SK-N-SH (cell line): ENCODE measurements at regions not wholly inside any gene's neighbourhood (a gene's known extent, or its start where the extent isn't known, plus 50 kb on each side); places are given as distances from the start of the nearest gene placed in this dataset.

ENCODE experiments used
- CTCF ChIA-PET: fragments of 300-600, 350-600 bp; formaldehyde crosslinking; extraction: SDS; loops from one replicate; lab custom pipeline; 2021; lab: Yijun Ruan, JAX
- POLR2A ChIA-PET: fragments of 350-600 bp; sonication (Branson Sonifier 250); formaldehyde crosslinking; extraction: SDS; loops from one replicate; lab custom pipeline; 2020; ENCODE audit warnings: antibody characterized with exemption, inconsistent platforms; lab: Yijun Ruan, JAX
- DNase-seq: peaks from one replicate; pipeline ENCODE4 v3.0.0; 2012
- H2AFZ ChIP-seq: fragments of 200-600 bp; sonication (generic); 2 replicates; pipeline ENCODE4 v1.8.1; 2016; ENCODE audit warnings: antibody characterized with exemption, mild to moderate bottlenecking, low read depth
- H3F3A ChIP-seq: fragments of 200-600 bp; sonication (generic); replicated peaks from 2 replicates; pipeline ENCODE3; 2016; ENCODE audit warnings: antibody characterized with exemption, mild to moderate bottlenecking; ENCODE audit not compliant: insufficient read depth
- H3K27ac ChIP-seq, 2 experiments: fragments of 200-500 bp in 1 of 2; fragments of 200-600 bp in 1 of 2; sonication (Bioruptor generic) in 1 of 2; sonication (generic), shearing (Covaris generic) in 1 of 2; 2 replicates each; pipeline versions ENCODE4 v1.5.1 to v1.6.1; 2014 to 2016; ENCODE audit warnings: low read depth in 2 of 2, inconsistent platforms in 1 of 2, low read length in 1 of 2, mild to moderate bottlenecking in 1 of 2, mixed read lengths in 1 of 2
- H3K27me3 ChIP-seq: fragments of 200-600 bp; sonication (generic), shearing (Covaris generic); 2 replicates; pipeline ENCODE4 v1.6.1; 2016; ENCODE audit warnings: mixed run types; ENCODE audit not compliant: insufficient read depth
- H3K36me3 ChIP-seq, 2 experiments: fragments of 200-500 bp in 1 of 2; fragments of 200-600 bp in 1 of 2; sonication (Bioruptor generic) in 1 of 2; sonication (generic) in 1 of 2; replicated peaks in 1 of 2; 2 replicates each; pipeline versions ENCODE3 to v1.5.1; 2014 to 2016; ENCODE audit warnings: low read length in 1 of 2, mild to moderate bottlenecking in 1 of 2; ENCODE audit not compliant: insufficient read depth in 2 of 2, control insufficient read depth in 1 of 2
- H3K4me1 ChIP-seq, 2 experiments: fragments of 200-500 bp in 1 of 2; fragments of 200-600 bp in 1 of 2; sonication (Bioruptor generic) in 1 of 2; sonication (generic), shearing (Covaris generic) in 1 of 2; 2 replicates each; pipeline versions ENCODE4 v1.5.1 to v1.6.1; 2014 to 2016; ENCODE audit warnings: low read depth in 1 of 2, low read length in 1 of 2, mixed run types in 1 of 2; ENCODE audit not compliant: insufficient read depth in 2 of 2, control insufficient read depth in 1 of 2
- H3K4me2 ChIP-seq: fragments of 200-600 bp; sonication (generic), shearing (Covaris generic); 2 replicates; pipeline ENCODE4 v1.6.1; 2017; ENCODE audit warnings: mixed run types
- H3K4me3 ChIP-seq, 2 experiments: fragments of 200-500 bp in 1 of 2; fragments of 200-600 bp in 1 of 2; sonication (Bioruptor generic) in 1 of 2; sonication (generic), shearing (Covaris generic) in 1 of 2; 2 replicates each; pipeline versions ENCODE4 v1.5.1 to v1.8.1; 2014 to 2016; ENCODE audit warnings: low read depth in 2 of 2, inconsistent platforms in 1 of 2, low read length in 1 of 2, mild to moderate bottlenecking in 1 of 2, mixed read lengths in 1 of 2, moderate library complexity in 1 of 2
- H3K79me2 ChIP-seq: fragments of 200-600 bp; sonication (generic); 2 replicates; pipeline ENCODE4 v1.8.1; 2017; ENCODE audit warnings: mild to moderate bottlenecking; ENCODE audit not compliant: insufficient read depth
- H3K9ac ChIP-seq: fragments of 200-600 bp; sonication (generic); 2 replicates; pipeline ENCODE4 v1.6.1; 2017; ENCODE audit warnings: mixed run types
- H3K9me2 ChIP-seq: fragments of 200-600 bp; sonication (generic); 2 replicates; pipeline ENCODE4 v1.6.1; 2017; ENCODE audit warnings: mixed run types
- H3K9me3 ChIP-seq: fragments of 200-600 bp; sonication (generic); 2 replicates; pipeline ENCODE4 v1.6.1; 2017; ENCODE audit warnings: mixed run types, mild to moderate bottlenecking, moderate library complexity
- H4K20me1 ChIP-seq: fragments of 200-600 bp; sonication (generic); 2 replicates; pipeline ENCODE4 v1.6.1; 2017; ENCODE audit warnings: mild to moderate bottlenecking, mixed run types; ENCODE audit not compliant: insufficient read depth
- CHD2 ChIP-seq: fragments of 150-350 bp; IDR thresholded peaks from 2 replicates; pipeline ENCODE4 v1.6.1; 2018; ENCODE audit warnings: low read length; ENCODE audit not compliant: partially characterized antibody
- ELF1 ChIP-seq: IDR thresholded peaks from 2 replicates; pipeline ENCODE4 v1.4.0; 2012
- EZH2phosphoT487 ChIP-seq: fragments of 200-600 bp; sonication (generic); IDR thresholded peaks from 2 replicates; pipeline ENCODE4 v1.6.1; 2017; ENCODE audit warnings: low read depth, mixed run types, mild to moderate bottlenecking, antibody characterized with exemption, moderate library complexity, borderline replicate concordance
- FOXM1 ChIP-seq: IDR thresholded peaks from 2 replicates; pipeline ENCODE4 v1.4.0; 2012; ENCODE audit warnings: low read depth, mild to moderate bottlenecking
- GABPA ChIP-seq: IDR thresholded peaks from 2 replicates; pipeline ENCODE4 v1.4.0; 2012; ENCODE audit warnings: low read depth, mild to moderate bottlenecking
- GATA2 ChIP-seq: sonication (generic); formaldehyde crosslinking; IDR thresholded peaks from 2 replicates; pipeline ENCODE4 v1.5.0; 2020; ENCODE audit warnings: mild to moderate bottlenecking, missing genetic modification reagents
- JUND ChIP-seq: IDR thresholded peaks from 2 replicates; pipeline ENCODE4 v1.4.0; 2012
- MEF2A ChIP-seq: IDR thresholded peaks from 2 replicates; pipeline ENCODE4 v1.4.0; 2012; ENCODE audit warnings: low read depth, borderline replicate concordance
- MXI1 ChIP-seq: IDR thresholded peaks from 2 replicates; pipeline ENCODE4 v1.6.1; 2012; ENCODE audit warnings: mild to moderate bottlenecking, low read depth, low read length, improper control_type of control experiment
- POLR2AphosphoS5 ChIP-seq: IDR thresholded peaks from 2 replicates; pipeline ENCODE4 v1.6.1; 2012; ENCODE audit warnings: low read depth, low read length
- RAD21 ChIP-seq: IDR thresholded peaks from 2 replicates; pipeline ENCODE4 v1.6.1; 2012; ENCODE audit warnings: mild to moderate bottlenecking, low read length
- RCOR1 ChIP-seq: fragments of 150-350 bp; IDR thresholded peaks from 2 replicates; pipeline ENCODE4 v1.6.1; 2017; ENCODE audit warnings: antibody characterized with exemption, low read length
- RFX5 ChIP-seq: IDR thresholded peaks from 2 replicates; pipeline ENCODE4 v1.6.1; 2012; ENCODE audit warnings: mild to moderate bottlenecking, improper control_type of control experiment, low read length
- TCF12 ChIP-seq: IDR thresholded peaks from 2 replicates; pipeline ENCODE4 v1.4.0; 2012
- TEAD4 ChIP-seq: IDR thresholded peaks from 2 replicates; pipeline ENCODE4 v1.4.0; 2012; ENCODE audit warnings: mild to moderate bottlenecking, borderline replicate concordance; ENCODE audit not compliant: insufficient read depth
- YY1 ChIP-seq: IDR thresholded peaks from 2 replicates; pipeline ENCODE4 v1.4.0; 2012; ENCODE audit warnings: low read depth, mild to moderate bottlenecking
- WGBS: methylation state at CpG from one replicate; pipeline ENCODE4 v1.1.6; 2017; ENCODE audit warnings: low lambda C conversion rate; 5-methylcytosine and 5-hydroxymethylcytosine counted together
- TF ChIP-seq, protein P1 (sequence below): IDR thresholded peaks from 2 replicates; pipeline ENCODE4 v1.6.1; 2012; ENCODE audit warnings: mild to moderate bottlenecking, low read depth, low read length, moderate library complexity
- TF ChIP-seq, protein P2 (sequence below): IDR thresholded peaks from 2 replicates; pipeline ENCODE4 v1.4.0; 2012; ENCODE audit warnings: low read depth, borderline replicate concordance

DNA sequence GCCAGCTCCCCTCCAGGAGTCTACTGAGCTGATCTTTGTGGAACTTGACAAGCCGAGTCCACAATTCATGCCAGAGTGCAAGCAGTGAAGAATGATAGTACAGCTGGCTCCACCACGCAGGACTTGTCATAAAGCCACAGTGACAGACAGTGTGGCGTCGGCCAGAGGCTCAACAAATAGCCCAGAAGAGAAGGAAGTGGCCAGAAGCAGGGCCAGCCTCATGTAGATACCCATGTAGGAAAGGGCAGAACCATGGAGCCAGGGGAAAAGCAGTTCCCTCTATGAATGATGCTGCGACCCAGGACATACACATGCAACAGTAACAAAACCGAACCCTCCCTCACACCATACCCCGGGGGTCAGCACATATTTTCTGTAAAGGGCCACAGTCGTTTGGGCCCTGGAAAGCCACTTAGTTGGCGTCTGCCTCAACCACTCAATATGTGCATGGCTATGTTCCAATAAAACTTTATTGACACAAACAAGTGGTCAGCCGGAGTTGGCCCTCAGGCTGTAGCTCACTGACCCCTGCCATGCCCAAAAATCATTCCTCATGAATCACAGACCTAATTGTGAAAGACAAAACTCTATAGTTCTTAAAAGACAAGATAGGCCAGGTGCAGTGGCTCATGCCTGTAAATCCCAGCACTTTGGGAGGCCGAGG lies 161.4 kb downstream of the BRD1 start:
- H3K79me2 ChIP-seq: no peaks in the 10 kb centered on the region
- TF ChIP-seq ELF1: no peak
- no peak for TF ChIP-seq MXI1
- TF ChIP-seq POLR2AphosphoS5: no peak
- no peak for TF ChIP-seq GATA2 (CRISPR knock-in tag)
- no peak for TF ChIP-seq RAD21
- TF ChIP-seq, protein P1, sequence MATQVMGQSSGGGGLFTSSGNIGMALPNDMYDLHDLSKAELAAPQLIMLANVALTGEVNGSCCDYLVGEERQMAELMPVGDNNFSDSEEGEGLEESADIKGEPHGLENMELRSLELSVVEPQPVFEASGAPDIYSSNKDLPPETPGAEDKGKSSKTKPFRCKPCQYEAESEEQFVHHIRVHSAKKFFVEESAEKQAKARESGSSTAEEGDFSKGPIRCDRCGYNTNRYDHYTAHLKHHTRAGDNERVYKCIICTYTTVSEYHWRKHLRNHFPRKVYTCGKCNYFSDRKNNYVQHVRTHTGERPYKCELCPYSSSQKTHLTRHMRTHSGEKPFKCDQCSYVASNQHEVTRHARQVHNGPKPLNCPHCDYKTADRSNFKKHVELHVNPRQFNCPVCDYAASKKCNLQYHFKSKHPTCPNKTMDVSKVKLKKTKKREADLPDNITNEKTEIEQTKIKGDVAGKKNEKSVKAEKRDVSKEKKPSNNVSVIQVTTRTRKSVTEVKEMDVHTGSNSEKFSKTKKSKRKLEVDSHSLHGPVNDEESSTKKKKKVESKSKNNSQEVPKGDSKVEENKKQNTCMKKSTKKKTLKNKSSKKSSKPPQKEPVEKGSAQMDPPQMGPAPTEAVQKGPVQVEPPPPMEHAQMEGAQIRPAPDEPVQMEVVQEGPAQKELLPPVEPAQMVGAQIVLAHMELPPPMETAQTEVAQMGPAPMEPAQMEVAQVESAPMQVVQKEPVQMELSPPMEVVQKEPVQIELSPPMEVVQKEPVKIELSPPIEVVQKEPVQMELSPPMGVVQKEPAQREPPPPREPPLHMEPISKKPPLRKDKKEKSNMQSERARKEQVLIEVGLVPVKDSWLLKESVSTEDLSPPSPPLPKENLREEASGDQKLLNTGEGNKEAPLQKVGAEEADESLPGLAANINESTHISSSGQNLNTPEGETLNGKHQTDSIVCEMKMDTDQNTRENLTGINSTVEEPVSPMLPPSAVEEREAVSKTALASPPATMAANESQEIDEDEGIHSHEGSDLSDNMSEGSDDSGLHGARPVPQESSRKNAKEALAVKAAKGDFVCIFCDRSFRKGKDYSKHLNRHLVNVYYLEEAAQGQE: no peak
- TF ChIP-seq CHD2: no peak
- TF ChIP-seq, all 33 proteins: peak for 0
- H2AFZ ChIP-seq: no peak overlapping the region
- ChIA-PET CTCF (interaction anchor here (1.8 kb wide), 1 partner anchor 34 kb away, joined by 4 read pairs; no protein-coding TSS in a partner anchor), POLR2A (no interaction called here)
- H3K4me1 ChIP-seq: no peaks in the 10 kb centered on the region; a peak in 1 of 4 replicates
- H3K9me3 ChIP-seq: no peaks in the 10 kb centered on the region
- H3K4me3 ChIP-seq: no peak overlapping the region
- no peaks in the 10 kb centered on the region for H4K20me1 ChIP-seq
- no peak for DNase-seq
- H3K9ac ChIP-seq: no peak overlapping the region
- no peak overlapping the region for H3K27ac ChIP-seq
- no peaks in the 10 kb centered on the region for H3K9me2 ChIP-seq
- peaks cover 4% of the 10 kb centered on the region; the same call in 1 of the 2 replicates for H3K27me3 ChIP-seq
- WGBS: 15% methylated on average over 8 of the region's 11 CpGs
- no peaks in the 10 kb centered on the region for H3K36me3 ChIP-seq
- no peaks in the 10 kb centered on the region for H3F3A ChIP-seq
- H3K4me2 ChIP-seq: no peak overlapping the region

DNA sequence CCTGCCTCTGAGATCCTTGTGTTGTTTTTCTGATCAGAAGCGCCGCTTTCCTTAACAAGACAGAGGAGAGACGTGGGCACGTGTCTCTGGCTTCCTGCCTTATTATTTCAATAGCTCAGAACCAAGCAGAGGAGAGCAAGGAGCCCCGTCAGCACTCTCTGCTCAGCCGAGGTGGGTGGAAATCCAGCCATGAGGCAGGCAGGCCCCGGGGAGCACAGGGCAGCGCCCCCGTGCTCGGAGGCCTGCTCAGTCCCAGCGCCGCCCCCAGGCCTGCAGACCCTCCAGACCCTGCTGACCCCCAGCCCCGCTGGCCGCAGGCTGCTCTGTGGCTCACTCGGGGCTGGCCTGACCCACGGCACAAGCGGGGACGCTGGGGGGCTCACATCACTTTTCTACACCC lies 162.8 kb downstream of the BRD1 start:
- TF ChIP-seq, protein P1: no peak
- TF ChIP-seq TEAD4 (no peak), RFX5 (no peak), FOXM1 (no peak), MXI1 (no peak), GABPA (no peak), YY1 (no peak), RCOR1 (no peak), JUND (no peak), MEF2A (no peak), TCF12 (no peak), EZH2phosphoT487 (no peak)
- TF ChIP-seq, protein P2, sequence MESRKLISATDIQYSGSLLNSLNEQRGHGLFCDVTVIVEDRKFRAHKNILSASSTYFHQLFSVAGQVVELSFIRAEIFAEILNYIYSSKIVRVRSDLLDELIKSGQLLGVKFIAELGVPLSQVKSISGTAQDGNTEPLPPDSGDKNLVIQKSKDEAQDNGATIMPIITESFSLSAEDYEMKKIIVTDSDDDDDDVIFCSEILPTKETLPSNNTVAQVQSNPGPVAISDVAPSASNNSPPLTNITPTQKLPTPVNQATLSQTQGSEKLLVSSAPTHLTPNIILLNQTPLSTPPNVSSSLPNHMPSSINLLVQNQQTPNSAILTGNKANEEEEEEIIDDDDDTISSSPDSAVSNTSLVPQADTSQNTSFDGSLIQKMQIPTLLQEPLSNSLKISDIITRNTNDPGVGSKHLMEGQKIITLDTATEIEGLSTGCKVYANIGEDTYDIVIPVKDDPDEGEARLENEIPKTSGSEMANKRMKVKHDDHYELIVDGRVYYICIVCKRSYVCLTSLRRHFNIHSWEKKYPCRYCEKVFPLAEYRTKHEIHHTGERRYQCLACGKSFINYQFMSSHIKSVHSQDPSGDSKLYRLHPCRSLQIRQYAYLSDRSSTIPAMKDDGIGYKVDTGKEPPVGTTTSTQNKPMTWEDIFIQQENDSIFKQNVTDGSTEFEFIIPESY: no peak
- Histone ChIP-seq H3K9ac (no peak overlapping the region), H3K4me2 (no peak overlapping the region), H3K4me3 (no peak overlapping the region), H3K27ac (no peak overlapping the region), H3K9me3 (no peaks in the 10 kb centered on the region), H3K36me3 (no peaks in the 10 kb centered on the region), H3K9me2 (no peaks in the 10 kb centered on the region), H3K27me3 (no peaks in the 10 kb centered on the region; the same call in 1 of the 2 replicates), H3K79me2 (no peaks in the 10 kb centered on the region), H2AFZ (no peak overlapping the region), H4K20me1 (no peaks in the 10 kb centered on the region), H3F3A (no peaks in the 10 kb centered on the region), H3K4me1 (no peaks in the 10 kb centered on the region; a peak in 1 of 4 replicates)
- ChIA-PET POLR2A (no interaction called here), CTCF (interaction anchor here (1.8 kb wide), 1 partner anchor 32 kb away, joined by 4 read pairs; no protein-coding TSS in a partner anchor)
- DNase-seq: no peak
- 26% methylated on average over 17 of the region's 18 CpGs for WGBS
